K562 (cell line): ENCODE measurements at regions not wholly inside any gene's neighbourhood (a gene's known extent, or its start where the extent isn't known, plus 50 kb on each side); places are given as distances from the start of the nearest gene placed in this dataset.

ENCODE experiments used
- CBX1 ChIP-seq: sonication (generic); IDR thresholded peaks from 2 replicates; pipeline ENCODE4 v1.6.1; 2016; ENCODE audit warnings: antibody characterized with exemption, low read depth, mild to moderate bottlenecking
- CREB1 ChIP-seq, 2 experiments: sonication (generic) in 1 of 2; formaldehyde crosslinking in 1 of 2; IDR thresholded peaks; 2 replicates each; pipeline versions ENCODE4 v1.6.1 to v1.8.0; 2012 to 2022; ENCODE audit warnings: inconsistent platforms in 1 of 2, mild to moderate bottlenecking in 1 of 2, missing genetic modification reagents in 1 of 2, moderate library complexity in 1 of 2
- IRF2 ChIP-seq: sonication (generic); formaldehyde crosslinking; IDR thresholded peaks from 2 replicates; pipeline ENCODE4 v1.8.1; 2022; ENCODE audit warnings: mild to moderate bottlenecking, missing genetic modification reagents
- RAD21 ChIP-seq, 2 experiments: fragments of 250-450 bp in 1 of 2; fragments of 450-650 bp in 1 of 2; sonication (Bioruptor Pico) in 1 of 2; formaldehyde crosslinking in 1 of 2; IDR thresholded peaks in 1 of 2; conservative IDR thresholded peaks in 1 of 2; 2 replicates each; pipeline versions ENCODE4 v1.4.0 to v1.8.0; 2020 to 2022; ENCODE audit warnings: mild to moderate bottlenecking in 2 of 2, moderate library complexity in 1 of 2
- RBFOX2 ChIP-seq: fragments of 200-400 bp; formaldehyde crosslinking; IDR thresholded peaks from 2 replicates; pipeline ENCODE4 v1.6.1; 2017; ENCODE audit warnings: low read depth, mild to moderate bottlenecking, low read length, moderate library complexity
- RBM15 ChIP-seq: fragments of 200-400 bp; formaldehyde crosslinking; IDR thresholded peaks from 2 replicates; pipeline ENCODE4 v1.6.1; 2018; ENCODE audit warnings: mild to moderate bottlenecking, low read length, moderate library complexity; ENCODE audit not compliant: insufficient read depth
- TCF7L2 ChIP-seq: fragments of 150-350 bp; IDR thresholded peaks from 2 replicates; pipeline ENCODE4 v1.6.1; 2016; ENCODE audit warnings: low read depth, mild to moderate bottlenecking, low read length, moderate library complexity
- ZNF561 ChIP-seq: fragments of 450-650 bp; formaldehyde crosslinking; conservative IDR thresholded peaks from 2 replicates; pipeline ENCODE4 v1.4.0; 2020; ENCODE audit warnings: mild to moderate bottlenecking, moderate library complexity

DNA sequence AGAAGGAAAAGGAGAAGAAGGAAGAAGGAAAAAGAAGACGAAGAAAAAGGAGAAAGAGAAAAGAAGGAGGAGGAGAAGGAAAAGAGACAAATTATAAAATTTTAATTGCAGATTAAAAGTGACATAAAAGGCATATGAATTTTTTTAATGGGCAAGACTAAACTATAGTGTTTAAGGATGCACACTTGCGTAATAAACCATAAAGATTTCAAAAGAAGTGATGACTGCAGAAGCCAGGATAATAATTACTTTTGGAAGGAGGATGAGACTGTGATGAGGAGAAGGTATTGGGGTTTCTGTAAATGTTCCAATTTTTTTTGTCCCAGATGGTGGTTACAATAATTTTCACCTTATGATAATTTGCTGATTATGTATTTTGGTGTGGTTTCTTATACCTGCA is 243.1 kb upstream of the PKN2 start:
- TF ChIP-seq RBM15 (no peak), ZNF561 (CRISPR knock-in tag) (no peak), CBX1 (no peak), IRF2 (CRISPR knock-in tag) (no peak), RBFOX2 (no peak), RAD21 (CRISPR knock-in tag; conservative IDR thresholded peaks at IDR 0.05 in 1 of 2, IDR thresholded peaks at IDR 0.05 in 1 of 2) (no peak), TCF7L2 (no peak), CREB1 (IDR thresholded peaks at IDR 0.05) (no peak), CREB1 (CRISPR knock-in tag; IDR thresholded peaks at IDR 0.05) (no peak)
